H1 (cell line): ENCODE measurements at regions not wholly inside any gene's neighbourhood (a gene's known extent, or its start where the extent isn't known, plus 50 kb on each side); places are given as distances from the start of the nearest gene placed in this dataset.

ENCODE experiments used
- CTCF ChIA-PET: fragments of 300-600 bp; sonication (Branson Sonifier 250); formaldehyde crosslinking; loops from one replicate; lab custom pipeline; 2021; ENCODE audit not compliant: partially characterized antibody; lab: Charles Lee
- POLR2A ChIA-PET: fragments of 300-600 bp; sonication (Branson Sonifier 250); formaldehyde crosslinking; loops from one replicate; lab custom pipeline; 2021; ENCODE audit warnings: inconsistent platforms; ENCODE audit not compliant: partially characterized antibody; lab: Charles Lee
- DNase-seq, 2 experiments: peaks; one replicate each; pipeline versions ENCODE4 v3.0.0 to v3.0.0-alpha.2; 2010 to 2022; ENCODE audit warnings: low spot score in 2 of 2, low read depth in 1 of 2, mixed read lengths in 1 of 2
- FAIRE-seq: peaks from 2 replicates; lab custom pipeline; 2011; peaks lifted over from hg19 to GRCh38; lab: Jason Lieb, UNC
- H2AFZ ChIP-seq: 2 replicates; pipeline ENCODE4 v1.8.1; 2012; ENCODE audit warnings: low read length, inconsistent platforms
- H2AK5ac ChIP-seq: 2 replicates; pipeline ENCODE4 v1.6.1; 2013; ENCODE audit warnings: low read depth, low read length
- H2BK120ac ChIP-seq: replicated peaks from 2 replicates; pipeline ENCODE3; 2013; ENCODE audit warnings: low read depth, low read length, inconsistent platforms
- H2BK12ac ChIP-seq: 2 replicates; pipeline ENCODE4 v1.6.1; 2013; ENCODE audit warnings: low read depth, low read length
- H2BK15ac ChIP-seq: 2 replicates; pipeline ENCODE4 v1.6.1; 2013; ENCODE audit warnings: low read length
- H2BK20ac ChIP-seq: 2 replicates; pipeline ENCODE4 v1.6.1; 2013; ENCODE audit warnings: low read length
- H2BK5ac ChIP-seq: 2 replicates; pipeline ENCODE4 v1.6.1; 2013; ENCODE audit warnings: low read depth, low read length
- H3K14ac ChIP-seq: 2 replicates; pipeline ENCODE4 v1.6.1; 2013; ENCODE audit warnings: inconsistent platforms; ENCODE audit not compliant: insufficient read length
- H3K18ac ChIP-seq: 2 replicates; pipeline ENCODE4 v1.6.1; 2013; ENCODE audit warnings: low read length; ENCODE audit errors: extremely low read depth
- H3K23ac ChIP-seq: 2 replicates; pipeline ENCODE4 v1.6.1; 2013; ENCODE audit warnings: inconsistent platforms; ENCODE audit not compliant: insufficient read length
- H3K23me2 ChIP-seq: 2 replicates; pipeline ENCODE4 v1.6.1; 2013; ENCODE audit warnings: low read depth, low read length
- H3K27ac ChIP-seq: 2 replicates; pipeline ENCODE4 v1.6.1; 2011; ENCODE audit warnings: low read depth, low read length, inconsistent platforms
- H3K27me3 ChIP-seq, 4 experiments: replicated peaks in 1 of 4; 1 replicate in 1 of 4; 2 replicates in 3 of 4; pipeline versions ENCODE4 v1.6.1 to v1.8.1; 2011 to 2013; ENCODE audit warnings: low read length in 3 of 4, mild to moderate bottlenecking in 3 of 4, inconsistent platforms in 2 of 4, mixed read lengths in 2 of 4, moderate library complexity in 1 of 4; ENCODE audit not compliant: control insufficient read depth in 3 of 4, insufficient read depth in 3 of 4; ENCODE audit errors: extremely low read depth in 1 of 4
- H3K36me3 ChIP-seq, 4 experiments: 2 replicates each; pipeline versions ENCODE4 v1.6.1 to v1.8.1; 2011 to 2013; ENCODE audit warnings: mild to moderate bottlenecking in 4 of 4, low read length in 3 of 4, moderate library complexity in 2 of 4, control low read depth in 1 of 4, inconsistent platforms in 1 of 4; ENCODE audit not compliant: insufficient read depth in 4 of 4, control insufficient read depth in 2 of 4
- H3K4ac ChIP-seq: replicated peaks from 2 replicates; pipeline ENCODE3; 2013; ENCODE audit warnings: low read length, low read depth, mixed read lengths, inconsistent platforms; ENCODE audit not compliant: insufficient read length
- H3K4me1 ChIP-seq, 4 experiments: replicated peaks in 1 of 4; 1 replicate in 1 of 4; 2 replicates in 3 of 4; pipeline versions ENCODE4 v1.6.1 to v1.8.1; 2011 to 2013; ENCODE audit warnings: low read length in 3 of 4, inconsistent platforms in 2 of 4, mixed read lengths in 1 of 4; ENCODE audit not compliant: insufficient read depth in 4 of 4, control insufficient read depth in 3 of 4
- H3K4me2 ChIP-seq, 2 experiments: 2 replicates each; pipeline versions ENCODE4 v1.6.1 to v1.8.1; 2011 to 2013; ENCODE audit warnings: low read depth in 2 of 2, low read length in 2 of 2, control low read depth in 1 of 2, inconsistent platforms in 1 of 2, mild to moderate bottlenecking in 1 of 2; ENCODE audit not compliant: insufficient read depth in 1 of 2
- H3K4me3 ChIP-seq, 4 experiments: fragments of 200-600, 300-600 bp in 1 of 4; sonication (generic), shearing (Covaris generic), sonication (Bioruptor Twin) in 1 of 4; 2 replicates each; pipeline versions ENCODE4 v1.5.1 to v1.8.1; 2011 to 2016; ENCODE audit warnings: low read length in 4 of 4, low read depth in 3 of 4, control low read depth in 2 of 4, inconsistent platforms in 2 of 4, mild to moderate bottlenecking in 2 of 4, mixed read lengths in 1 of 4, moderate library complexity in 1 of 4; ENCODE audit not compliant: insufficient read depth in 2 of 4; ENCODE audit errors: extremely low read depth in 1 of 4
- H3K56ac ChIP-seq: replicated peaks from 2 replicates; pipeline ENCODE3; 2013; ENCODE audit warnings: low read depth, mild to moderate bottlenecking, mixed read lengths, low read length, inconsistent platforms; ENCODE audit not compliant: insufficient read length
- H3K79me1 ChIP-seq: 2 replicates; pipeline ENCODE4 v1.6.1; 2013; ENCODE audit warnings: low read depth, low read length, control low read depth
- H3K79me2 ChIP-seq, 2 experiments: 2 replicates each; pipeline versions ENCODE4 v1.6.1 to v1.8.1; 2012 to 2013; ENCODE audit warnings: low read length in 2 of 2, mild to moderate bottlenecking in 2 of 2, inconsistent platforms in 1 of 2; ENCODE audit not compliant: insufficient read depth in 2 of 2, control insufficient read depth in 1 of 2
- H3K9ac ChIP-seq, 4 experiments: replicated peaks in 1 of 4; 1 replicate in 1 of 4; 2 replicates in 3 of 4; pipeline versions ENCODE4 v1.6.1 to v1.8.1; 2011 to 2013; ENCODE audit warnings: low read depth in 3 of 4, low read length in 3 of 4, control low read depth in 2 of 4, mild to moderate bottlenecking in 2 of 4, moderate library complexity in 2 of 4, inconsistent platforms in 1 of 4; ENCODE audit errors: extremely low read depth in 1 of 4
- H3K9me3 ChIP-seq, 2 experiments: 2 replicates each; pipeline versions ENCODE4 v1.6.1 to v1.8.1; 2012 to 2013; ENCODE audit warnings: mild to moderate bottlenecking in 2 of 2, moderate library complexity in 2 of 2, control low read depth in 1 of 2, inconsistent platforms in 1 of 2, low read depth in 1 of 2, low read length in 1 of 2, mixed read lengths in 1 of 2; ENCODE audit not compliant: insufficient read depth in 2 of 2
- H4K20me1 ChIP-seq, 2 experiments: replicated peaks in 1 of 2; 2 replicates each; pipeline versions ENCODE3 to v1.8.1; 2011 to 2013; ENCODE audit warnings: inconsistent platforms in 2 of 2, low read length in 2 of 2, mild to moderate bottlenecking in 1 of 2; ENCODE audit not compliant: insufficient read depth in 2 of 2, control insufficient read depth in 1 of 2
- H4K5ac ChIP-seq: 2 replicates; pipeline ENCODE4 v1.6.1; 2013; ENCODE audit warnings: low read length, low read depth, mixed read lengths, inconsistent platforms; ENCODE audit not compliant: insufficient read length
- H4K8ac ChIP-seq: 2 replicates; pipeline ENCODE4 v1.8.0; 2013; ENCODE audit warnings: mild to moderate bottlenecking, moderate library complexity, low read length, inconsistent platforms; ENCODE audit not compliant: insufficient read depth; ENCODE audit errors: extremely low read depth
- H4K91ac ChIP-seq: replicated peaks from 2 replicates; pipeline ENCODE3; 2013; ENCODE audit warnings: low read length, mixed read lengths, inconsistent platforms; ENCODE audit not compliant: insufficient read length
- CHD2 ChIP-seq: IDR thresholded peaks from 2 replicates; pipeline ENCODE4 v1.6.1; 2012; ENCODE audit warnings: low read length, improper control_type of control experiment
- GABPA ChIP-seq: IDR thresholded peaks from 2 replicates; pipeline ENCODE4 v1.6.1; 2011; ENCODE audit warnings: mild to moderate bottlenecking, low read length, moderate library complexity, borderline replicate concordance; ENCODE audit not compliant: insufficient read depth
- SIN3A ChIP-seq, 2 experiments: IDR thresholded peaks in 1 of 2; conservative IDR thresholded peaks in 1 of 2; 2 replicates each; pipeline ENCODE4 v1.6.1; 2011 to 2012; ENCODE audit warnings: low read length in 2 of 2, improper control_type of control experiment in 1 of 2, low read depth in 1 of 2, mild to moderate bottlenecking in 1 of 2
- WGBS, 2 experiments: shearing (Covaris generic) in 1 of 2; methylation state at CpG; one replicate each; pipeline versions ENCODE4 v1.1.6 to v1.1.7; 2013 to 2015; ENCODE audit warnings: low lambda C conversion rate in 2 of 2, mixed read lengths in 2 of 2, inconsistent platforms in 1 of 2, low coverage in 1 of 2, missing lambda C conversion rate in 1 of 2; ENCODE audit not compliant: insufficient replicate concordance in 2 of 2, insufficient coverage in 1 of 2, insufficient read length in 1 of 2; ENCODE audit errors: extremely low coverage in 1 of 2, missing lambda C conversion rate in 1 of 2; 5-methylcytosine and 5-hydroxymethylcytosine counted together

DNA sequence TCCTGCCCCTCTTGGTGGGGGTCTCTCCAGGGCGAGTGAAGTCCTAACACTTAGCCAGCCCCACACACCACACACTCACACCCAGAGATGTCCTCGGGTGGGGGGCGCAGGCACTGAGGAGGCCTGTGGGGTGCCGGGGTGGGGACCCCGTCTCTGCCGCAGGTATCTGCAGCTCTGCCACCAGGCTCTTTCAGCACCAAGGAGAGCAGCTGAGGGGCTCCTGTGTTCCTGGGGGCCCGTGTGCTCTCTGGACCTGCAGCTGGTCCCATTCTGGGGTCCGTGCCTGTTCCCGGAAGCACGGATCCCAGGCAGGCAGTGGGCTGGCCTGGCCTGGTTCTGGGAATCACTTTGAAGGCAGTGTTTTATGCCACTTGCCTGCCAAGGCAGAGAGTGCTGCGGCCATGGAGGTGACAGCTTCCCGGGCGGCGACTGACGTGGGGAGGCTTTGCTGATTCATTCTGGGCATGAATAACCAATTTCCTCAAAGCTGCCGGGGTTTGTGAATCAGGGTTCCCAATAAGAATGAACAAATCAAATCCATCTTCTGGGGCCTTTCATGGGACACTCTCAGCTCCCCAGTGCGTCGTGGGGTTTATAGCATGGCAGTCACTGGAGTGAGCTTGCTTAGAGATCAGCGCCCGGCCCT lies 54.4 kb upstream of the SLCO4A1 start:
- no peak overlapping the region for H3K4me2 ChIP-seq
- H3K9me3 ChIP-seq: no peaks in the 10 kb centered on the region
- no peak overlapping the region for H3K27ac ChIP-seq
- no peak overlapping the region for H2BK120ac ChIP-seq
- H2BK5ac ChIP-seq: no peak overlapping the region
- H3K36me3 ChIP-seq: no peaks in the 10 kb centered on the region
- H3K56ac ChIP-seq: no peak overlapping the region
- H3K14ac ChIP-seq: no peak overlapping the region
- H4K8ac ChIP-seq: no peak overlapping the region
- H2AK5ac ChIP-seq: no peak overlapping the region
- H3K4ac ChIP-seq: no peak overlapping the region
- no peak overlapping the region for H4K5ac ChIP-seq
- no peak for FAIRE-seq
- H2BK12ac ChIP-seq: no peak overlapping the region
- H3K18ac ChIP-seq: no peak overlapping the region
- H3K4me3 ChIP-seq: no peak overlapping the region
- H4K20me1 ChIP-seq: peaks cover 0 to 10% of the 10 kb centered on the region in 2 experiments
- TF ChIP-seq GABPA (peak; percentile 78; the same call in 1 of the 2 replicates), SIN3A (conservative IDR thresholded peaks at IDR 0.05 in 1 of 2, IDR thresholded peaks at IDR 0.05 in 1 of 2; ENCODE audit: low read depth in 1 of 2, low read length in 2 of 2) (peak; percentile 69; a peak in 1 of 4 replicates), CHD2 (no peak)
- H3K79me2 ChIP-seq: no peaks in the 10 kb centered on the region
- peak in 1 of 2 experiments; percentile 72 for DNase-seq
- H2AFZ ChIP-seq: no peak overlapping the region
- H3K79me1 ChIP-seq: no peaks in the 10 kb centered on the region
- H3K23ac ChIP-seq: no peak overlapping the region
- peaks cover 3% of the 10 kb centered on the region for H3K23me2 ChIP-seq
- H3K4me1 ChIP-seq: no peaks in the 10 kb centered on the region; a peak in 1 of 7 replicates
- ChIA-PET CTCF (interaction anchor here (0.7 to 7.6 kb wide), 14 partner anchors 12 to 179 kb away, joined by 3 to 45 read pairs (median 5); no protein-coding TSS in a partner anchor), POLR2A (no interaction called here)
- no peak overlapping the region for H2BK20ac ChIP-seq
- no peak overlapping the region for H2BK15ac ChIP-seq
- H3K27me3 ChIP-seq: no peaks in the 10 kb centered on the region; a peak in 1 of 7 replicates
- H3K9ac ChIP-seq: no peak overlapping the region
- 82% methylated on average over 20 of the region's 20 CpGs; no CpG with 5 or more reads in 1 of the 2 experiments for WGBS, 2 experiments
- no peak overlapping the region for H4K91ac ChIP-seq
